ENCODE measurements at regions not wholly inside any gene's neighbourhood (a gene's known extent, or its start where the extent isn't known, plus 50 kb on each side); places are given as distances from the start of the nearest gene placed in this dataset.

- TF ChIP-seq, protein P1, sequence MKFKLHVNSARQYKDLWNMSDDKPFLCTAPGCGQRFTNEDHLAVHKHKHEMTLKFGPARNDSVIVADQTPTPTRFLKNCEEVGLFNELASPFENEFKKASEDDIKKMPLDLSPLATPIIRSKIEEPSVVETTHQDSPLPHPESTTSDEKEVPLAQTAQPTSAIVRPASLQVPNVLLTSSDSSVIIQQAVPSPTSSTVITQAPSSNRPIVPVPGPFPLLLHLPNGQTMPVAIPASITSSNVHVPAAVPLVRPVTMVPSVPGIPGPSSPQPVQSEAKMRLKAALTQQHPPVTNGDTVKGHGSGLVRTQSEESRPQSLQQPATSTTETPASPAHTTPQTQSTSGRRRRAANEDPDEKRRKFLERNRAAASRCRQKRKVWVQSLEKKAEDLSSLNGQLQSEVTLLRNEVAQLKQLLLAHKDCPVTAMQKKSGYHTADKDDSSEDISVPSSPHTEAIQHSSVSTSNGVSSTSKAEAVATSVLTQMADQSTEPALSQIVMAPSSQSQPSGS (CRISPR knock-in tag; IDR thresholded peaks at IDR 0.05; ENCODE audit: borderline replicate concordance, low read depth): no peak
- TF ChIP-seq ELF4 (CRISPR knock-in tag; IDR thresholded peaks at IDR 0.05; ENCODE audit: low read depth): no peak
- TF ChIP-seq CREB1 (CRISPR knock-in tag; IDR thresholded peaks at IDR 0.05): no peak
- TF ChIP-seq, protein P2, sequence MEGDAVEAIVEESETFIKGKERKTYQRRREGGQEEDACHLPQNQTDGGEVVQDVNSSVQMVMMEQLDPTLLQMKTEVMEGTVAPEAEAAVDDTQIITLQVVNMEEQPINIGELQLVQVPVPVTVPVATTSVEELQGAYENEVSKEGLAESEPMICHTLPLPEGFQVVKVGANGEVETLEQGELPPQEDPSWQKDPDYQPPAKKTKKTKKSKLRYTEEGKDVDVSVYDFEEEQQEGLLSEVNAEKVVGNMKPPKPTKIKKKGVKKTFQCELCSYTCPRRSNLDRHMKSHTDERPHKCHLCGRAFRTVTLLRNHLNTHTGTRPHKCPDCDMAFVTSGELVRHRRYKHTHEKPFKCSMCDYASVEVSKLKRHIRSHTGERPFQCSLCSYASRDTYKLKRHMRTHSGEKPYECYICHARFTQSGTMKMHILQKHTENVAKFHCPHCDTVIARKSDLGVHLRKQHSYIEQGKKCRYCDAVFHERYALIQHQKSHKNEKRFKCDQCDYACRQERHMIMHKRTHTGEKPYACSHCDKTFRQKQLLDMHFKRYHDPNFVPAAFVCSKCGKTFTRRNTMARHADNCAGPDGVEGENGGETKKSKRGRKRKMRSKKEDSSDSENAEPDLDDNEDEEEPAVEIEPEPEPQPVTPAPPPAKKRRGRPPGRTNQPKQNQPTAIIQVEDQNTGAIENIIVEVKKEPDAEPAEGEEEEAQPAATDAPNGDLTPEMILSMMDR (IDR thresholded peaks at IDR 0.05): no peak
- no peak for TF ChIP-seq ZNF232 (CRISPR knock-in tag; IDR thresholded peaks at IDR 0.05)
- no peak for TF ChIP-seq ATF3 (CRISPR knock-in tag; conservative IDR thresholded peaks at IDR 0.05)
- TF ChIP-seq ZNF416 (CRISPR knock-in tag; IDR thresholded peaks at IDR 0.05): no peak
- no peak for TF ChIP-seq ZNF263 (CRISPR knock-in tag; IDR thresholded peaks at IDR 0.05; ENCODE audit: low read depth)
Measured at GRCh38 chr10:84924131-84924530, 595.7 kb downstream of the CCSER2 start.

Measured in WTC11 (cell line).